Astrocyte (in vitro differentiated cells and primary cell): ENCODE measurements at regions not wholly inside any gene's neighbourhood (a gene's known extent, or its start where the extent isn't known, plus 50 kb on each side); places are given as distances from the start of the nearest gene placed in this dataset.

Source experiments
- DNase-seq: peaks from one replicate; pipeline ENCODE4 v3.0.0-alpha.2; 2010; ENCODE audit warnings: low read depth
- FAIRE-seq: peaks from 2 replicates; lab custom pipeline; 2011; peaks lifted over from hg19 to GRCh38; lab: Jason Lieb, UNC
- H2AFZ ChIP-seq: 2 replicates; pipeline ENCODE4 v1.6.0; 2012; ENCODE audit warnings: low read depth, low read length, inconsistent platforms
- H3K27ac ChIP-seq: 2 replicates; pipeline ENCODE4 v1.5.1; 2011; ENCODE audit warnings: low read depth, low read length, inconsistent platforms
- H3K27me3 ChIP-seq: 2 replicates; pipeline ENCODE4 v1.6.0; 2011; ENCODE audit warnings: low read length, inconsistent platforms; ENCODE audit not compliant: insufficient read depth
- H3K36me3 ChIP-seq: 2 replicates; pipeline ENCODE4 v1.5.1; 2011; ENCODE audit warnings: low read length, inconsistent platforms; ENCODE audit not compliant: insufficient read depth
- H3K4me1 ChIP-seq: 2 replicates; pipeline ENCODE4 v1.5.1; 2011; ENCODE audit warnings: low read length, inconsistent platforms; ENCODE audit not compliant: insufficient read depth
- H3K4me2 ChIP-seq: 2 replicates; pipeline ENCODE4 v1.6.0; 2012; ENCODE audit warnings: low read length, inconsistent platforms
- H3K4me3 ChIP-seq: 2 replicates; pipeline ENCODE4 v1.5.1; 2011; ENCODE audit warnings: low read depth, mild to moderate bottlenecking, low read length, inconsistent platforms; ENCODE audit not compliant: insufficient read depth
- H3K79me2 ChIP-seq: 2 replicates; pipeline ENCODE4 v1.6.0; 2012; ENCODE audit warnings: mild to moderate bottlenecking, low read length, inconsistent platforms; ENCODE audit not compliant: insufficient read depth
- H3K9ac ChIP-seq: 2 replicates; pipeline ENCODE4 v1.6.0; 2012; ENCODE audit warnings: mild to moderate bottlenecking, low read length, inconsistent platforms
- H3K9me3 ChIP-seq: 2 replicates; pipeline ENCODE4 v1.5.1; 2012; ENCODE audit warnings: low read depth, mild to moderate bottlenecking, low read length, inconsistent platforms; ENCODE audit not compliant: insufficient read depth
- H4K20me1 ChIP-seq: 2 replicates; pipeline ENCODE4 v1.6.0; 2012; ENCODE audit warnings: low read length, inconsistent platforms; ENCODE audit not compliant: insufficient read depth
- H3K27ac Mint-ChIP-seq: one replicate; pipeline ENCODE4 v1.8.0; 2021; ENCODE audit warnings: mild to moderate bottlenecking, mixed read lengths; ENCODE audit not compliant: unreplicated experiment
- H3K27me3 Mint-ChIP-seq: one replicate; pipeline ENCODE4 v1.8.0; 2021; ENCODE audit warnings: low read depth, mixed read lengths; ENCODE audit not compliant: unreplicated experiment
- H3K36me3 Mint-ChIP-seq: one replicate; pipeline ENCODE4 v1.8.0; 2021; ENCODE audit warnings: low read depth, mixed read lengths; ENCODE audit not compliant: unreplicated experiment
- H3K4me1 Mint-ChIP-seq: one replicate; pipeline ENCODE4 v1.8.0; 2021; ENCODE audit warnings: low read depth, mixed read lengths; ENCODE audit not compliant: unreplicated experiment
- H3K4me3 Mint-ChIP-seq: one replicate; pipeline ENCODE4 v1.8.0; 2021; ENCODE audit warnings: mild to moderate bottlenecking, moderate library complexity, mixed read lengths; ENCODE audit not compliant: unreplicated experiment
- H3K9me3 Mint-ChIP-seq: one replicate; pipeline ENCODE4 v1.8.0; 2021; ENCODE audit warnings: mild to moderate bottlenecking, mixed read lengths; ENCODE audit not compliant: unreplicated experiment
- CTCF ChIP-seq: IDR thresholded peaks from 2 replicates; pipeline ENCODE4 v1.5.1; 2011; ENCODE audit warnings: low read depth, mild to moderate bottlenecking, inconsistent platforms, low read length, moderate library complexity; ENCODE audit not compliant: insufficient read depth
- EZH2 ChIP-seq: IDR thresholded peaks from 2 replicates; pipeline ENCODE4 v1.6.1; 2012; ENCODE audit warnings: mild to moderate bottlenecking, low read length, inconsistent platforms; ENCODE audit not compliant: insufficient read depth

GRCh38 chr7:142414915-142415314, 157.1 kb upstream of the PRSS58 start:
- no peaks in the 10 kb centered on the region for H3K9me3 ChIP-seq
- no peaks in the 10 kb centered on the region for H3K36me3 ChIP-seq
- no peak overlapping the region for H3K27ac Mint-ChIP-seq
- no peak overlapping the region for H3K4me3 ChIP-seq
- no peaks in the 10 kb centered on the region for H3K36me3 Mint-ChIP-seq
- peaks cover 8% of the 10 kb centered on the region for H3K4me1 Mint-ChIP-seq
- H3K27me3 Mint-ChIP-seq = no peaks in the 10 kb centered on the region
- H3K9ac ChIP-seq = no peak overlapping the region
- H3K4me3 Mint-ChIP-seq = no peak overlapping the region
- H3K4me2 ChIP-seq = no peak overlapping the region
- H3K9me3 Mint-ChIP-seq = no peaks in the 10 kb centered on the region
- H4K20me1 ChIP-seq = no peaks in the 10 kb centered on the region
- H3K27ac ChIP-seq = no peak overlapping the region
- TF ChIP-seq EZH2 (no peak), CTCF (no peak)
- FAIRE-seq = no peak
- no peaks in the 10 kb centered on the region for H3K79me2 ChIP-seq
- H2AFZ ChIP-seq = no peak overlapping the region
- no peaks in the 10 kb centered on the region for H3K4me1 ChIP-seq
- no peak for DNase-seq
- H3K27me3 ChIP-seq = no peaks in the 10 kb centered on the region

GRCh38 chr7:142414135-142414534, 156.3 kb upstream of the PRSS58 start:
- Mint-ChIP-seq H3K4me3 (no peak overlapping the region), H3K27ac (no peak overlapping the region), H3K9me3 (no peaks in the 10 kb centered on the region), H3K36me3 (no peaks in the 10 kb centered on the region), H3K27me3 (no peaks in the 10 kb centered on the region), H3K4me1 (peaks cover 8% of the 10 kb centered on the region)
- Histone ChIP-seq H3K79me2 (no peaks in the 10 kb centered on the region), H3K9ac (no peak overlapping the region), H3K36me3 (no peaks in the 10 kb centered on the region), H3K27ac (no peak overlapping the region), H4K20me1 (no peaks in the 10 kb centered on the region), H3K4me3 (no peak overlapping the region), H2AFZ (no peak overlapping the region), H3K4me2 (no peak overlapping the region), H3K27me3 (no peaks in the 10 kb centered on the region), H3K9me3 (no peaks in the 10 kb centered on the region), H3K4me1 (no peaks in the 10 kb centered on the region)
- no peak for FAIRE-seq
- no peak for DNase-seq
- no peak for TF ChIP-seq EZH2
- no peak for TF ChIP-seq CTCF

GRCh38 chr7:142413280-142414000, 155.6 kb upstream of the PRSS58 start:
- peaks cover 3% of the 10 kb centered on the region for H3K4me1 Mint-ChIP-seq
- Histone ChIP-seq H3K79me2 (no peaks in the 10 kb centered on the region), H3K9ac (no peak overlapping the region), H3K27ac (no peak overlapping the region), H4K20me1 (no peaks in the 10 kb centered on the region), H3K4me2 (no peak overlapping the region), H2AFZ (no peak overlapping the region), H3K4me1 (no peaks in the 10 kb centered on the region), H3K27me3 (no peaks in the 10 kb centered on the region), H3K4me3 (no peak overlapping the region), H3K36me3 (no peaks in the 10 kb centered on the region), H3K9me3 (no peaks in the 10 kb centered on the region)
- no peak for FAIRE-seq
- no peak for DNase-seq
- no peaks in the 10 kb centered on the region for H3K36me3 Mint-ChIP-seq
- TF ChIP-seq CTCF (no peak), EZH2 (no peak)
- no peak overlapping the region for H3K27ac Mint-ChIP-seq
- H3K9me3 Mint-ChIP-seq = no peaks in the 10 kb centered on the region
- no peak overlapping the region for H3K4me3 Mint-ChIP-seq
- H3K27me3 Mint-ChIP-seq = no peaks in the 10 kb centered on the region
